HepG2 (cell line): ENCODE measurements at regions not wholly inside any gene's neighbourhood (a gene's known extent, or its start where the extent isn't known, plus 50 kb on each side); places are given as distances from the start of the nearest gene placed in this dataset.

Source experiments
- ATAC-seq: fragments of 200-7000 bp; cut with Tn5 transposase; 3 replicates; pipeline ENCODE4 v1.9.1; 2020; ENCODE audit warnings: mild to moderate bottlenecking, moderate library complexity
- BruUV-seq: library from RNA; stranded (reverse); fragments of 400-500 nt; replicated peaks from 2 replicates; lab custom pipeline; 2021; lab: Mats Ljungman, UMichigan
- CTCF ChIA-PET: fragments of 300-600 bp; formaldehyde crosslinking; extraction: SDS; loops from one replicate; lab custom pipeline; 2021; ENCODE audit warnings: low total read pairs, inconsistent platforms, low intra/inter-chr PET ratio; lab: Yijun Ruan, JAX
- POLR2A ChIA-PET: fragments of 350-600 bp; sonication (Branson Sonifier 250); formaldehyde crosslinking; loops from one replicate; lab custom pipeline; 2020; ENCODE audit warnings: antibody characterized with exemption, inconsistent platforms; lab: Yijun Ruan, JAX
- DNase-seq: peaks from one replicate; pipeline ENCODE4 v3.0.0-alpha.2; 2015; ENCODE audit warnings: low spot score
- FAIRE-seq: peaks from 3 replicates; lab custom pipeline; 2011; peaks lifted over from hg19 to GRCh38; lab: Jason Lieb, UNC
- H2AFZ ChIP-seq: one replicate; pipeline ENCODE4 v1.6.1; 2011; ENCODE audit warnings: low read length, inconsistent platforms
- H3K27ac ChIP-seq: fragments of 300-600 bp; 3 replicates; pipeline ENCODE4 v1.8.0; 2011; ENCODE audit warnings: mixed run types, mild to moderate bottlenecking, mixed read lengths, low read length, inconsistent platforms; ENCODE audit not compliant: insufficient read depth; ENCODE audit errors: extremely low read length
- H3K27me3 ChIP-seq, 2 experiments: fragments of 200-600 bp in 1 of 2; 2 replicates in 1 of 2; 3 replicates in 1 of 2; pipeline versions ENCODE4 v1.6.0 to v1.8.0; 2011; ENCODE audit warnings: low read length in 2 of 2, mild to moderate bottlenecking in 2 of 2, moderate library complexity in 2 of 2, inconsistent platforms in 1 of 2; ENCODE audit not compliant: insufficient read depth in 2 of 2, control insufficient read depth in 1 of 2
- H3K36me3 ChIP-seq, 2 experiments: fragments of 200-600 bp in 1 of 2; replicated peaks in 1 of 2; 2 replicates in 1 of 2; 3 replicates in 1 of 2; pipeline versions ENCODE4 v1.5.1 to v1.8.0; 2011; ENCODE audit warnings: low read length in 2 of 2, inconsistent platforms in 1 of 2; ENCODE audit not compliant: insufficient read depth in 2 of 2, control insufficient read depth in 1 of 2
- H3K4me1 ChIP-seq: 2 replicates; pipeline ENCODE4 v1.5.1; 2012; ENCODE audit warnings: low read length, inconsistent platforms; ENCODE audit not compliant: insufficient read depth
- H3K4me2 ChIP-seq: 2 replicates; pipeline ENCODE4 v1.6.0; 2011; ENCODE audit warnings: low read depth, low read length, inconsistent platforms
- H3K4me3 ChIP-seq, 3 experiments: fragments of 200-600 bp in 1 of 3; sonication (generic), shearing (Covaris generic) in 1 of 3; replicated peaks in 1 of 3; 2 replicates each; pipeline ENCODE4 v1.5.1; 2011 to 2016; ENCODE audit warnings: low read length in 3 of 3, inconsistent platforms in 2 of 3, low read depth in 2 of 3, mild to moderate bottlenecking in 2 of 3, control low read depth in 1 of 3, mixed read lengths in 1 of 3; ENCODE audit not compliant: insufficient read depth in 1 of 3
- H3K79me2 ChIP-seq: one replicate; pipeline ENCODE4 v1.6.1; 2011; ENCODE audit warnings: low read length, inconsistent platforms; ENCODE audit not compliant: insufficient read depth
- H3K9ac ChIP-seq: 2 replicates; pipeline ENCODE4 v1.6.0; 2011; ENCODE audit warnings: mild to moderate bottlenecking, low read depth, low read length, inconsistent platforms; ENCODE audit not compliant: insufficient read depth
- H3K9me3 ChIP-seq: 2 replicates; pipeline ENCODE4 v1.5.1; 2012; ENCODE audit warnings: mild to moderate bottlenecking, low read length
- H4K20me1 ChIP-seq: 2 replicates; pipeline ENCODE4 v1.6.0; 2011; ENCODE audit warnings: inconsistent platforms, mild to moderate bottlenecking, low read length, moderate library complexity; ENCODE audit not compliant: insufficient read depth
- BCLAF1 ChIP-seq: fragments of 450-650 bp; IDR thresholded peaks from 2 replicates; pipeline ENCODE4 v1.6.1; 2017; ENCODE audit warnings: mild to moderate bottlenecking
- ELF1 ChIP-seq: sonication (generic); formaldehyde crosslinking; IDR thresholded peaks from 2 replicates; pipeline ENCODE4 v1.4.0; 2020; ENCODE audit warnings: missing genetic modification reagents
- HCFC1 ChIP-seq: fragments of 150-350 bp; IDR thresholded peaks from 2 replicates; pipeline ENCODE4 v1.6.1; 2014; ENCODE audit warnings: low read depth, low read length
- HOXD1 ChIP-seq: sonication (generic); formaldehyde crosslinking; IDR thresholded peaks from 2 replicates; pipeline ENCODE4 v1.5.0; 2020; ENCODE audit warnings: missing genetic modification reagents
- NCOA5 ChIP-seq: sonication (generic); formaldehyde crosslinking; IDR thresholded peaks from 2 replicates; pipeline ENCODE4 v1.4.0; 2020; ENCODE audit warnings: missing genetic modification reagents
- RBAK ChIP-seq: sonication (generic); formaldehyde crosslinking; IDR thresholded peaks from 2 replicates; pipeline ENCODE4 v1.5.1; 2020; ENCODE audit warnings: mild to moderate bottlenecking, missing genetic modification reagents
- RFX1 ChIP-seq: fragments of 450-650 bp; IDR thresholded peaks from 2 replicates; pipeline ENCODE4 v1.6.1; 2017
- SMAD9 ChIP-seq: sonication (generic); formaldehyde crosslinking; IDR thresholded peaks from 2 replicates; pipeline ENCODE4 v1.5.1; 2020; ENCODE audit warnings: mild to moderate bottlenecking, missing genetic modification reagents
- SOX6 ChIP-seq, 2 experiments: fragments of 450-650 bp in 1 of 2; sonication (generic) in 1 of 2; formaldehyde crosslinking in 1 of 2; IDR thresholded peaks; 2 replicates each; pipeline versions ENCODE4 v1.4.0 to v1.6.1; 2017 to 2020; ENCODE audit warnings: antibody characterized with exemption in 1 of 2, mild to moderate bottlenecking in 1 of 2, missing genetic modification reagents in 1 of 2
- SPEN ChIP-seq: sonication (generic); formaldehyde crosslinking; IDR thresholded peaks from 2 replicates; pipeline ENCODE4 v1.5.1; 2020; ENCODE audit warnings: low read depth, mild to moderate bottlenecking, missing genetic modification reagents
- ZMYM4 ChIP-seq: sonication (generic); formaldehyde crosslinking; IDR thresholded peaks from 2 replicates; pipeline ENCODE4 v1.8.1; 2023; ENCODE audit warnings: mild to moderate bottlenecking, missing genetic modification reagents
- ZNF232 ChIP-seq: sonication (generic); formaldehyde crosslinking; IDR thresholded peaks from 2 replicates; pipeline ENCODE4 v1.4.0; 2020; ENCODE audit warnings: missing genetic modification reagents, borderline replicate concordance
- ZNF563 ChIP-seq: sonication (generic); formaldehyde crosslinking; IDR thresholded peaks from 2 replicates; pipeline ENCODE4 v1.8.0; 2022; ENCODE audit warnings: mild to moderate bottlenecking, moderate library complexity, missing genetic modification reagents
- ZNF616 ChIP-seq: sonication (generic); formaldehyde crosslinking; IDR thresholded peaks from 2 replicates; pipeline ENCODE4 v1.5.0; 2020; ENCODE audit warnings: low read depth, mild to moderate bottlenecking, missing genetic modification reagents
- ZNF670 ChIP-seq: sonication (generic); formaldehyde crosslinking; IDR thresholded peaks from 2 replicates; pipeline ENCODE4 v1.8.0; 2022; ENCODE audit warnings: mild to moderate bottlenecking, missing genetic modification reagents, borderline replicate concordance
- ZNF878 ChIP-seq: sonication (generic); formaldehyde crosslinking; IDR thresholded peaks from 2 replicates; pipeline ENCODE4 v1.8.1; 2023; ENCODE audit warnings: mild to moderate bottlenecking, missing genetic modification reagents, moderate library complexity
- ZNF879 ChIP-seq: sonication (generic); formaldehyde crosslinking; IDR thresholded peaks from 2 replicates; pipeline ENCODE4 v1.8.1; 2023; ENCODE audit warnings: missing genetic modification reagents
- WGBS: methylation state at CpG from one replicate; pipeline ENCODE4 v1.1.6; 2017; ENCODE audit warnings: low lambda C conversion rate; 5-methylcytosine and 5-hydroxymethylcytosine counted together
- in situ Hi-C: cut with HindIII; loops from 2 replicates; pipeline ENCODE4 v1.10.0; 2017; ENCODE audit warnings: low pct_unique_long_range_greater_than_20kb; ENCODE audit not compliant: extremely low pct_ligation_motif_present
- intact Hi-C: fragments of 100-400 bp; cut with micrococcal nuclease; formaldehyde crosslinking; loops from one replicate; pipeline ENCODE4 v1.10.0; 2022; ENCODE audit not compliant: unreplicated experiment

- BruUV-seq, result no TSS peak
- Histone ChIP-seq H3K9me3 (no peaks in the 10 kb centered on the region), H4K20me1 (no peaks in the 10 kb centered on the region), H3K4me3 (no peak overlapping the region), H3K79me2 (no peaks in the 10 kb centered on the region), H3K4me1 (no peaks in the 10 kb centered on the region), H3K4me2 (no peak overlapping the region), H3K27ac (no peak overlapping the region), H3K9ac (no peak overlapping the region), H3K36me3 (no peaks in the 10 kb centered on the region)
- no peak for FAIRE-seq
- in situ Hi-C loops (no loop called here), intact Hi-C loops (no loop called here)
- POLR2A ChIA-PET, result no interaction called here
- ATAC-seq, result no peak
- no peak for TF ChIP-seq SMAD9 (CRISPR knock-in tag)
- TF ChIP-seq, all 625 proteins: peak for 0
- CTCF ChIA-PET, result no interaction called here
- no peak for DNase-seq
- no peak overlapping the region for H2AFZ ChIP-seq
- no peaks in the 10 kb centered on the region for H3K27me3 ChIP-seq
Measured at GRCh38 chr2:180144338-180144813, 137.3 kb upstream of the CWC22 start.

- no peak overlapping the region for H3K9ac ChIP-seq
- no peaks in the 10 kb centered on the region for H3K36me3 ChIP-seq
- ChIA-PET POLR2A (no interaction called here), CTCF (no interaction called here)
- no peak overlapping the region for H3K27ac ChIP-seq
- in situ Hi-C loops, result no loop called here
- WGBS, result 5% methylated on average over 5 of the region's 5 CpGs
- no peaks in the 10 kb centered on the region for H3K4me1 ChIP-seq
- TF ChIP-seq BCLAF1 (no peak), ZNF232 (no peak), ELF1 (CRISPR knock-in tag) (no peak), NCOA5 (no peak), ZNF878 (no peak), RBAK (CRISPR knock-in tag) (no peak), ZMYM4 (CRISPR knock-in tag) (no peak), ZNF670 (CRISPR knock-in tag) (no peak), ZNF879 (CRISPR knock-in tag) (no peak), SOX6 (IDR thresholded peaks at IDR 0.05) (no peak), SOX6 (CRISPR knock-in tag; IDR thresholded peaks at IDR 0.05) (no peak), HOXD1 (CRISPR knock-in tag) (no peak), SPEN (CRISPR knock-in tag) (no peak), ZNF563 (no peak), ZNF616 (no peak), HCFC1 (no peak), RFX1 (no peak)
- H3K9me3 ChIP-seq, result no peaks in the 10 kb centered on the region
- intact Hi-C loops, result no loop called here
- H3K4me3 ChIP-seq, result no peak overlapping the region
- ATAC-seq (no peak), FAIRE-seq (no peak), DNase-seq (no peak)
- H3K4me2 ChIP-seq, result no peak overlapping the region
- no peak overlapping the region for H2AFZ ChIP-seq
- H4K20me1 ChIP-seq, result no peaks in the 10 kb centered on the region
- H3K27me3 ChIP-seq, result no peaks in the 10 kb centered on the region
- no TSS peak for BruUV-seq
- H3K79me2 ChIP-seq, result no peaks in the 10 kb centered on the region
Measured at GRCh38 chr2:180143633-180144337, 136.7 kb upstream of the CWC22 start.
